GM13977 (cell line): ENCODE measurements at regions not wholly inside any gene's neighbourhood (a gene's known extent, or its start where the extent isn't known, plus 50 kb on each side); places are given as distances from the start of the nearest gene placed in this dataset.

Source experiments
- DNase-seq: peaks from one replicate; pipeline ENCODE4 v3.0.0; 2012; ENCODE audit warnings: low spot score
- in situ Hi-C: fragments of 300-500 bp; cut with MboI; formaldehyde crosslinking; loops from one replicate; pipeline ENCODE4 v1.12.0; 2022; ENCODE audit warnings: low sequenced_read_pairs, low pct_unique_long_range_greater_than_20kb, mixed read lengths, inconsistent platforms; ENCODE audit not compliant: unreplicated experiment
- TF ChIP-seq, protein P1 (sequence below): IDR thresholded peaks from 2 replicates; pipeline ENCODE4 v1.5.1; 2012; ENCODE audit warnings: mild to moderate bottlenecking, control low read depth; ENCODE audit not compliant: insufficient read depth; ENCODE audit errors: extremely low read depth, missing control alignments

- TF ChIP-seq, protein P1, sequence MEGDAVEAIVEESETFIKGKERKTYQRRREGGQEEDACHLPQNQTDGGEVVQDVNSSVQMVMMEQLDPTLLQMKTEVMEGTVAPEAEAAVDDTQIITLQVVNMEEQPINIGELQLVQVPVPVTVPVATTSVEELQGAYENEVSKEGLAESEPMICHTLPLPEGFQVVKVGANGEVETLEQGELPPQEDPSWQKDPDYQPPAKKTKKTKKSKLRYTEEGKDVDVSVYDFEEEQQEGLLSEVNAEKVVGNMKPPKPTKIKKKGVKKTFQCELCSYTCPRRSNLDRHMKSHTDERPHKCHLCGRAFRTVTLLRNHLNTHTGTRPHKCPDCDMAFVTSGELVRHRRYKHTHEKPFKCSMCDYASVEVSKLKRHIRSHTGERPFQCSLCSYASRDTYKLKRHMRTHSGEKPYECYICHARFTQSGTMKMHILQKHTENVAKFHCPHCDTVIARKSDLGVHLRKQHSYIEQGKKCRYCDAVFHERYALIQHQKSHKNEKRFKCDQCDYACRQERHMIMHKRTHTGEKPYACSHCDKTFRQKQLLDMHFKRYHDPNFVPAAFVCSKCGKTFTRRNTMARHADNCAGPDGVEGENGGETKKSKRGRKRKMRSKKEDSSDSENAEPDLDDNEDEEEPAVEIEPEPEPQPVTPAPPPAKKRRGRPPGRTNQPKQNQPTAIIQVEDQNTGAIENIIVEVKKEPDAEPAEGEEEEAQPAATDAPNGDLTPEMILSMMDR = no peak
- DNase-seq = no peak
- in situ Hi-C loops = no loop called here
These were observed 413.7 kb downstream of the PDCD6IP start for GRCh38 chr3:34212175-34212574.

- in situ Hi-C loops = no loop called here
- DNase-seq = no peak
- TF ChIP-seq, protein P1 = no peak
These were observed 414.2 kb downstream of the PDCD6IP start for GRCh38 chr3:34212656-34213055.

- in situ Hi-C loops = no loop called here
- TF ChIP-seq, protein P1 = no peak
- DNase-seq = no peak
These were observed 415.0 kb downstream of the PDCD6IP start for GRCh38 chr3:34213478-34213877.

- no peak for DNase-seq
- in situ Hi-C loops = no loop called here
- TF ChIP-seq, protein P1 = no peak
These were observed 418.4 kb downstream of the PDCD6IP start for GRCh38 chr3:34216711-34217335.

GRCh38 chr3:34218706-34219385 lies 420.4 kb downstream of the PDCD6IP start:
- TF ChIP-seq, protein P1 = no peak
- no peak for DNase-seq
- in situ Hi-C loops = no loop called here

GRCh38 chr3:34219556-34219955 lies 421.1 kb downstream of the PDCD6IP start:
- DNase-seq = no peak
- TF ChIP-seq, protein P1 = no peak
- in situ Hi-C loops = no loop called here
